Ovary (tissue), 7 donors: ENCODE measurements at regions not wholly inside any gene's neighbourhood (a gene's known extent, or its start where the extent isn't known, plus 50 kb on each side); places are given as distances from the start of the nearest gene placed in this dataset.

Experiments used
- DNase-seq, 5 donors: peaks; one replicate each; pipeline ENCODE4 v3.0.0-alpha.2; 2019 to 2020
- H3K27ac ChIP-seq, 2 donors: fragments of 200-600 bp; one replicate each; pipeline versions ENCODE4 v1.5.1 to v1.8.0; 2019 to 2022
- H3K27me3 ChIP-seq: fragments of 200-600 bp; one replicate; pipeline ENCODE4 v1.8.0; 2022
- H3K36me3 ChIP-seq: fragments of 200-600 bp; sonication (generic); one replicate; pipeline ENCODE4 v1.5.1; 2019
- H3K4me1 ChIP-seq: one replicate; pipeline ENCODE4 v1.8.1; 2013; ENCODE audit warnings: mild to moderate bottlenecking, moderate library complexity; ENCODE audit not compliant: insufficient read depth
- H3K4me3 ChIP-seq: fragments of 200-600 bp; sonication (generic); one replicate; pipeline ENCODE4 v1.5.1; 2017
- H3K9me3 ChIP-seq, 2 donors: fragments of 200-600 bp in 1 of 2; sonication (generic) in 1 of 2; one replicate each; pipeline versions ENCODE4 v1.5.1 to v1.8.1; 2013 to 2019; ENCODE audit warnings: mild to moderate bottlenecking in 1 of 2, moderate library complexity in 1 of 2
- CTCF ChIP-seq, 3 donors: fragments of 450-650 bp in 2 of 3; fragments of 200-600 bp in 1 of 3; IDR thresholded peaks; one replicate each; pipeline versions ENCODE4 v1.5.1 to v1.8.0; 2016 to 2022; ENCODE audit warnings: antibody characterized with exemption in 3 of 3, mild to moderate bottlenecking in 1 of 3
- EP300 ChIP-seq: sonication (generic); formaldehyde crosslinking; IDR thresholded peaks from one replicate; pipeline ENCODE4 v1.6.1; 2017; ENCODE audit warnings: antibody characterized with exemption
- POLR2A ChIP-seq: fragments of 450-650 bp; IDR thresholded peaks from one replicate; pipeline ENCODE4 v1.6.1; 2017; ENCODE audit warnings: antibody characterized with exemption, mild to moderate bottlenecking, moderate library complexity
- WGBS, 3 donors: extraction: QIAGEN DNeasy Blood & Tissue Kit in 1 of 3; methylation state at CpG; one replicate each; pipeline versions ENCODE4 v1.1.5 to v1.1.7; 2013 to 2017; 5-methylcytosine and 5-hydroxymethylcytosine counted together
- intact Hi-C, 4 donors: fragments of 100-400 bp; cut with DNase I; formaldehyde crosslinking; loops; one replicate each; pipeline versions ENCODE4 v1.11.0 to v1.15.1; 2022 to 2023
- donor health status: DM: no; HTN: no; CAD: no; lungs with moderate emphysema.
- donor health status: DM: no; HTN: no; CAD: no.
- donor health status: Bipolar disorder and iron deficiency.
- donor health status: DM: no; HTN: no; CAD: no.
- donor health status: DM: yes; HTN: yes; CAD: no.

DNA sequence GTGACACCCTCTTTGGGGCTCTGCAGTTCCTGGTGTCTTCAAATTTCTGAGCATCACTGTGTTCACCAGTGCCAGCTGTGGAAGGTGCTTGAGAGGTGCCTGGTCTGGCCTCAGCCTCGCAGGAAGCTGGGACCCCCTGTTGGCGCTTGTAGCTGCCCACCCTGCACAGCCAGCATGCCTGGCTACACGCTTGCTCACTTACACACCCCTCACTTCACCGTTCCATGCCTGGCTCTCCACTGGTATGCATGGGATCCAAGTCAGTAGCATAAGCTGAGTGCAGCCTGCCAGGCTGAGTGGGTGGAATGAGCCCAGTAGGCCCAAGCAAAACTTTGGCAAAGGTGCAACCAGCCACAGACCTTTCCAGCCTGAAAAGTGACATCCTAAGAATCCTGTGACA, 801.4 kb upstream of the PTPRD start:
- H3K36me3 ChIP-seq, result no peaks in the 10 kb centered on the region
- intact Hi-C loops, result no loop called here

DNA sequence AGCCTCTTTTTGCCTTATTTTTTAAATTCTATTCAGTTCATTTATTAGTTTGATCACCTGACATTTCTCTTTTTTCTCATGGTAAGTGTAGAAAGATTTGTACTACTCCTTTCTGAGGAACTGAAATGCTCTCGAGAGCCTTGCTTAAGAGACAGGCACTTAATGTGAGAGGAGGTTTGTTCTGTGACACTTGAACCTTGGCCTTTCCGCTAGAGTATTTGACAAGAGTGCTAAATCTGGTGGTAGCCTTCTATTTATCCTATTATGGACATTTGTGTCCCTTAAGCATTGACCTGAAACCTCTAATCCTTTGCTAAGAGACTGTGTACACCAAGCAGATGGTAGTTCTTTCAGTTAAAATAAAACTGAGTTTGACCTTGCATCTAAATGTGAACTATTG, 805.0 kb upstream of the PTPRD start:
- 54 to 64% (median 63%) methylated on average over 2 of the region's 2 CpGs for WGBS, 3 donors
- Histone ChIP-seq H3K4me1 (no peaks in the 10 kb centered on the region), H3K4me3 (no peak overlapping the region), H3K9me3 (no peaks in the 10 kb centered on the region), H3K27me3 (no peaks in the 10 kb centered on the region), H3K36me3 (no peaks in the 10 kb centered on the region), H3K27ac (no peak overlapping the region)
- intact Hi-C loops, result no loop called here
- no peak for TF ChIP-seq EP300
- no peak for TF ChIP-seq POLR2A
- TF ChIP-seq CTCF (IDR thresholded peaks at IDR 0.05), result no peak
- DNase-seq, result no peak

More for the DNA sequence above, 801.4 kb upstream of the PTPRD start:
- no peak for TF ChIP-seq POLR2A
- no peak for TF ChIP-seq EP300
- TF ChIP-seq CTCF (IDR thresholded peaks at IDR 0.05), result no peak
- no peak for DNase-seq
- no peak overlapping the region for H3K27ac ChIP-seq
- H3K27me3 ChIP-seq, result no peaks in the 10 kb centered on the region
- H3K4me1 ChIP-seq, result no peaks in the 10 kb centered on the region
- H3K9me3 ChIP-seq, result no peaks in the 10 kb centered on the region
- no peak overlapping the region for H3K4me3 ChIP-seq
- 79 to 88% (median 85%) methylated on average over 3 to 4 of the region's 4 CpGs for whole genome bisulfite sequencing, 3 donors

DNA sequence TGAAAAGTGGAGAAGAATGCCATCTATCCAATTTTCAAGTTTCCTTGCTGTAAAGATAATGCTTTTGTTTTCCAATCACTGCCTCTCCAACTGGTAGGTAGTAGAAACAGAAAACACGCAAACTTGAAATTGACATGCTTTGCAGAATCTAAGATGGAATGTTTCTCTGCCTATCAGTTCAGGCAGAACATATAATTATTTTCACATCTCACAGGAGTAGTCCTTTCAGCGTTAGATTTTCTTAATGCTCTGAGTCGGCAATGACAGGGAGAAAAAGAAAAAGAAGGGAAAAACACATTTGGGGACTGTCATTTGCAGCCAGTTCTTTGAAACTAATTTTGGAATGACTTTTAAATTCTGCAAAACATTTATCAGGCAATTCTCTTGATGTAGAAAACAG, 818.7 kb upstream of the PTPRD start:
- Histone ChIP-seq H3K27ac (no peak overlapping the region), H3K4me1 (no peaks in the 10 kb centered on the region), H3K27me3 (no peaks in the 10 kb centered on the region), H3K36me3 (no peaks in the 10 kb centered on the region), H3K9me3 (no peaks in the 10 kb centered on the region), H3K4me3 (no peak overlapping the region)
- WGBS, 3 donors, result 81 to 86% (median 83%) methylated on average over 3 of the region's 3 CpGs
- TF ChIP-seq CTCF (IDR thresholded peaks at IDR 0.05), result no peak
- TF ChIP-seq POLR2A, result no peak
- no peak for TF ChIP-seq EP300
- intact Hi-C loops, result no loop called here
- DNase-seq, result no peak

DNA sequence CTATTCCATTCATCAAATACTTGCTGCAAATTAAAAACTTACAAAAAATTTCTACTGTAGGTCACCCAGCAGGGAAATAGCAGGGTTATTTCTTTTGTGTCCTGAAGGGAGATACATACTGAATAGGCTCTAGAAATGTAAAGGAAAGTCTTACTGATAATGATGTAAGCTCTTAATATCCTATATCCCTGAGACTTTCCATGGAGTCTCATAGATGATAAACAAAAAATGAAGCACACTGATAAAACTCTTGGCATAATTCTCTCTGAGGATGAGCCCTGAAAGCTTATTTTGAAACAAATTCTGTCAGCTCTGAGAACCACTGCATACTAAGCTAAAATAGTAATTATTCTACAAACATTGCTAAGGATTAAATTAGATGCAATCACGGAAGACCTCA, 819.6 kb upstream of the PTPRD start:
- Histone ChIP-seq H3K36me3 (no peaks in the 10 kb centered on the region), H3K27me3 (no peaks in the 10 kb centered on the region), H3K27ac (no peak overlapping the region), H3K9me3 (no peaks in the 10 kb centered on the region), H3K4me3 (no peak overlapping the region), H3K4me1 (no peaks in the 10 kb centered on the region)
- TF ChIP-seq CTCF (IDR thresholded peaks at IDR 0.05) (no peak), POLR2A (no peak), EP300 (no peak)
- WGBS, 3 donors, result 71 to 77% (median 75%) methylated on average over 1 of the region's 1 CpG
- intact Hi-C loops, result no loop called here
- DNase-seq, result no peak

DNA sequence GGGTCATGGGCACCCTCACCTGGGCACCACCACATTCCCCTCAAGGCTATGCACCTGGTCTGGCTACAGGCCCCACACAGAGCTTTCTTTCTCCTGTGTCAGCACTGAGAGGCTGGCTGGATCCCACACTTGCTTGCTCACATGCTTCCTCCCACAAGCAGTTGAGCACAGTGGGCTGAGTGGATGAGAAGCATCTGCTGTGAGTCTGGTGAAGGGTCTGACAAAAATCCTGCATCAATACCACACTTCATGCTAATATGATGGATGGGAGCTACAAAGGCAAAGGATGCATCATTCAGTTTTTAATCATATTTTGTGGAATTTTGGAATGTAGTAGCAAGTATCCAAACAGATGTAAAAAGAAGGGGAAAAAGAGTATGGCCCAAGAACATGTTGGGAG, 830.8 kb upstream of the PTPRD start:
- H3K4me3 ChIP-seq, result no peak overlapping the region

More for the DNA sequence above, 830.8 kb upstream of the PTPRD start:
- Histone ChIP-seq H3K27ac (no peak overlapping the region), H3K36me3 (no peaks in the 10 kb centered on the region), H3K4me1 (no peaks in the 10 kb centered on the region), H3K27me3 (no peaks in the 10 kb centered on the region), H3K9me3 (no peaks in the 10 kb centered on the region)
- TF ChIP-seq CTCF (IDR thresholded peaks at IDR 0.05), result no peak
- TF ChIP-seq EP300, result no peak
- no peak for TF ChIP-seq POLR2A
- intact Hi-C loops, result no loop called here
- no peak for DNase-seq
